Hepatocyte (in vitro differentiated cells): ENCODE measurements at regions not wholly inside any gene's neighbourhood (a gene's known extent, or its start where the extent isn't known, plus 50 kb on each side); places are given as distances from the start of the nearest gene placed in this dataset.
A peak's percentile ranks its signal among the peaks of the same experiment; 100 is the strongest.

ENCODE experiments used
- DNase-seq: peaks from one replicate; pipeline ENCODE4 v3.0.0-alpha.2; 2016; ENCODE audit warnings: low spot score
- H2AFZ ChIP-seq: fragments of 200-600 bp; sonication (generic); 2 replicates; pipeline ENCODE4 v1.6.0; 2016; ENCODE audit warnings: antibody characterized with exemption, mild to moderate bottlenecking
- H3K27ac ChIP-seq: fragments of 200-600 bp; sonication (generic); 2 replicates; pipeline ENCODE4 v1.5.1; 2016; ENCODE audit warnings: mild to moderate bottlenecking
- H3K27me3 ChIP-seq: fragments of 200-600 bp; sonication (generic); 2 replicates; pipeline ENCODE4 v1.6.1; 2016
- H3K36me3 ChIP-seq: fragments of 200-600 bp; sonication (generic); replicated peaks from 2 replicates; pipeline ENCODE4 v1.5.1; 2016; ENCODE audit warnings: low read depth; ENCODE audit not compliant: insufficient read depth
- H3K4me1 ChIP-seq: fragments of 200-600 bp; sonication (generic); 2 replicates; pipeline ENCODE4 v1.5.1; 2016; ENCODE audit warnings: mild to moderate bottlenecking, moderate library complexity; ENCODE audit not compliant: insufficient read depth
- H3K4me2 ChIP-seq: fragments of 200-600 bp; sonication (generic); 2 replicates; pipeline ENCODE4 v1.6.0; 2016
- H3K4me3 ChIP-seq: fragments of 200-600 bp; sonication (generic); 2 replicates; pipeline ENCODE4 v1.5.1; 2016; ENCODE audit warnings: mild to moderate bottlenecking
- H3K79me2 ChIP-seq: fragments of 200-600 bp; sonication (generic); 2 replicates; pipeline ENCODE4 v1.6.0; 2017; ENCODE audit warnings: mild to moderate bottlenecking
- H3K9me2 ChIP-seq: fragments of 200-600 bp; sonication (generic); replicated peaks from 2 replicates; pipeline ENCODE4 v1.6.0; 2017; ENCODE audit warnings: mild to moderate bottlenecking; ENCODE audit not compliant: insufficient read depth
- H3K9me3 ChIP-seq: fragments of 200-600 bp; sonication (generic); 2 replicates; pipeline ENCODE4 v1.5.1; 2016; ENCODE audit warnings: low read depth, mild to moderate bottlenecking
- H4K20me1 ChIP-seq: fragments of 200-600 bp; sonication (generic); 2 replicates; pipeline ENCODE4 v1.6.0; 2016; ENCODE audit warnings: mild to moderate bottlenecking; ENCODE audit not compliant: insufficient read depth, poor library complexity, severe bottlenecking
- CTCF ChIP-seq: fragments of 200-600 bp; sonication (generic); IDR thresholded peaks from 2 replicates; pipeline ENCODE4 v1.5.1; 2016; ENCODE audit warnings: antibody characterized with exemption, mild to moderate bottlenecking; ENCODE audit not compliant: poor library complexity
- EZH2 ChIP-seq: fragments of 200-600 bp; sonication (generic); IDR thresholded peaks from 2 replicates; pipeline ENCODE4 v1.6.1; 2016; ENCODE audit warnings: antibody characterized with exemption, mild to moderate bottlenecking, borderline replicate concordance
- EZH2phosphoT487 ChIP-seq: fragments of 200-600 bp; sonication (generic); IDR thresholded peaks from one replicate; pipeline ENCODE4 v1.6.1; 2018; ENCODE audit warnings: antibody characterized with exemption, mild to moderate bottlenecking, low read depth, moderate library complexity; ENCODE audit not compliant: unreplicated experiment, severe bottlenecking
- whole genome bisulfite sequencing: methylation state at CpG from one replicate; pipeline ENCODE4 v1.1.6; 2016; ENCODE audit warnings: low lambda C conversion rate; ENCODE audit errors: missing lambda C conversion rate; 5-methylcytosine and 5-hydroxymethylcytosine counted together

- H3K4me2 ChIP-seq: no peak overlapping the region
Observed at GRCh38 chr11:134730101-134730500, 318.1 kb upstream of the B3GAT1 start.

GRCh38 chr11:134728186-134728585 lies 316.1 kb upstream of the B3GAT1 start:
- no peak for DNase-seq
- H3K4me3 ChIP-seq: no peak overlapping the region
- H3K27me3 ChIP-seq: peaks cover 4% of the 10 kb centered on the region
- H2AFZ ChIP-seq: no peak overlapping the region
- no peak for TF ChIP-seq EZH2phosphoT487
- TF ChIP-seq CTCF: no peak
- no peak for TF ChIP-seq EZH2
- H3K9me2 ChIP-seq: no peaks in the 10 kb centered on the region
- no peaks in the 10 kb centered on the region for H4K20me1 ChIP-seq
- 96% methylated on average over 9 of the region's 9 CpGs for WGBS
- H3K4me1 ChIP-seq: peaks cover 12% of the 10 kb centered on the region
- no peaks in the 10 kb centered on the region for H3K79me2 ChIP-seq
- no peak overlapping the region for H3K4me2 ChIP-seq
- H3K9me3 ChIP-seq: no peaks in the 10 kb centered on the region
- H3K27ac ChIP-seq: no peak overlapping the region
- H3K36me3 ChIP-seq: no peaks in the 10 kb centered on the region

More at GRCh38 chr11:134730101-134730500, 318.1 kb upstream of the B3GAT1 start:
- H3K9me2 ChIP-seq: no peaks in the 10 kb centered on the region
- H3K4me1 ChIP-seq: peaks cover 16% of the 10 kb centered on the region
- no peak overlapping the region for H2AFZ ChIP-seq
- H3K27me3 ChIP-seq: no peaks in the 10 kb centered on the region
- no peaks in the 10 kb centered on the region for H3K9me3 ChIP-seq
- WGBS: 73% methylated on average over 4 of the region's 4 CpGs
- H3K4me3 ChIP-seq: no peak overlapping the region
- TF ChIP-seq EZH2: no peak
- TF ChIP-seq CTCF: no peak
- TF ChIP-seq EZH2phosphoT487: no peak
- H4K20me1 ChIP-seq: no peaks in the 10 kb centered on the region
- H3K36me3 ChIP-seq: no peaks in the 10 kb centered on the region
- DNase-seq: peak; percentile 58
- H3K27ac ChIP-seq: peak overlapping the region; percentile 79
- H3K79me2 ChIP-seq: no peaks in the 10 kb centered on the region

DNA sequence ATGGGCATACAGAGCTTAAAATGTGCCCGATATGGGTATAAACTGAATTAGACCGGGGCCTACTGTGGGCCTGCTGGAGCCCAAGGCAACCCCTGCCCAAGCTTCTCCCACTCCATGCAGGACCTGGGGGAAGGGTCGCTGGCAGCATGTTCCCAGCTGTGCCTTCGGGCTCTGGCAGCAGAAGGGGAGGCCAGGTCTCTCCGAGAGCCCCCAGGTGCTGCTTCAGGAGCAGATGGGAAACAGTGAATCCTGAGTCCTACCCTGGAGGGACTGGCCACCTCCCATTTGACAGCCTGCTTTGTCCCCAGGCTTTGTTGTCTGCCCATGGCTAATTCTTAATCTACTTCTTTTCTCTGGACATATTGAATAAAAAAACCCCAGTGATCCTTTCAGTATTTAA lies 315.6 kb upstream of the B3GAT1 start:
- H3K36me3 ChIP-seq: no peaks in the 10 kb centered on the region
- TF ChIP-seq EZH2: no peak
- no peak for TF ChIP-seq CTCF
- H3K27me3 ChIP-seq: peaks cover 4% of the 10 kb centered on the region
- no peak overlapping the region for H3K4me3 ChIP-seq
- H3K27ac ChIP-seq: no peak overlapping the region
- no peak overlapping the region for H2AFZ ChIP-seq
- no peak overlapping the region for H3K4me2 ChIP-seq
- H4K20me1 ChIP-seq: no peaks in the 10 kb centered on the region
- WGBS: 84% methylated on average over 5 of the region's 5 CpGs
- no peaks in the 10 kb centered on the region for H3K9me2 ChIP-seq
- H3K79me2 ChIP-seq: no peaks in the 10 kb centered on the region
- no peak for DNase-seq
- H3K4me1 ChIP-seq: peaks cover 12% of the 10 kb centered on the region
- no peaks in the 10 kb centered on the region for H3K9me3 ChIP-seq

- no peaks in the 10 kb centered on the region for H3K9me2 ChIP-seq
- no peak overlapping the region for H3K4me3 ChIP-seq
- no peaks in the 10 kb centered on the region for H3K9me3 ChIP-seq
- peaks cover 4% of the 10 kb centered on the region for H3K27me3 ChIP-seq
- 90% methylated on average over 13 of the region's 13 CpGs for WGBS
- H3K79me2 ChIP-seq: no peaks in the 10 kb centered on the region
- peaks cover 12% of the 10 kb centered on the region for H3K4me1 ChIP-seq
- DNase-seq: no peak
- TF ChIP-seq EZH2: no peak
- no peak for TF ChIP-seq EZH2phosphoT487
- TF ChIP-seq CTCF: no peak
- no peak overlapping the region for H3K27ac ChIP-seq
- no peak overlapping the region for H3K4me2 ChIP-seq
- H2AFZ ChIP-seq: no peak overlapping the region
- no peaks in the 10 kb centered on the region for H3K36me3 ChIP-seq
- H4K20me1 ChIP-seq: no peaks in the 10 kb centered on the region
Observed at GRCh38 chr11:134727204-134727603, 315.2 kb upstream of the B3GAT1 start.
